CD4-positive, alpha-beta memory T cell (primary cell): ENCODE measurements at regions not wholly inside any gene's neighbourhood (a gene's known extent, or its start where the extent isn't known, plus 50 kb on each side); places are given as distances from the start of the nearest gene placed in this dataset.

Experiments
- CTCF ChIA-PET: fragments of 350-600 bp; sonication (Branson Sonifier 250); formaldehyde crosslinking; loops from one replicate; lab custom pipeline; 2021; ENCODE audit warnings: inconsistent platforms; ENCODE audit not compliant: partially characterized antibody; lab: Charles Lee
- POLR2A ChIA-PET: fragments of 350-600 bp; sonication (Branson Sonifier 250); formaldehyde crosslinking; loops from one replicate; lab custom pipeline; 2021; ENCODE audit not compliant: partially characterized antibody; lab: Charles Lee
- DNase-seq, 5 donors: peaks; one replicate each; pipeline versions ENCODE4 v3.0.0 to v3.0.0-alpha.2; 2020 to 2022; ENCODE audit warnings: mixed read lengths in 1 of 5
- H3K27ac ChIP-seq: one replicate; pipeline ENCODE4 v1.7.0; 2013; ENCODE audit warnings: low read depth, low read length
- H3K27me3 ChIP-seq: 2 replicates; pipeline ENCODE4 v1.7.0; 2013; ENCODE audit warnings: mild to moderate bottlenecking, low read length, moderate library complexity; ENCODE audit not compliant: insufficient read depth
- H3K36me3 ChIP-seq: 2 replicates; pipeline ENCODE4 v1.7.0; 2013; ENCODE audit warnings: mild to moderate bottlenecking, low read length, moderate library complexity; ENCODE audit not compliant: insufficient read depth
- H3K4me1 ChIP-seq: 2 replicates; pipeline ENCODE4 v1.7.0; 2013; ENCODE audit warnings: mild to moderate bottlenecking, low read length, moderate library complexity; ENCODE audit not compliant: insufficient read depth
- H3K4me3 ChIP-seq, 2 donors: one replicate each; pipeline ENCODE4 v1.7.0; 2013; ENCODE audit warnings: low read length in 2 of 2, mild to moderate bottlenecking in 1 of 2
- H3K9me3 ChIP-seq, 2 donors: one replicate each; pipeline ENCODE4 v1.7.0; 2013; ENCODE audit warnings: low read length in 2 of 2, control low read depth in 1 of 2; ENCODE audit not compliant: control insufficient read depth in 1 of 2
- H3K27ac Mint-ChIP-seq, 7 donors: one replicate each; pipeline ENCODE4 v1.8.0; 2020 to 2021; ENCODE audit warnings: mixed read lengths in 7 of 7, mild to moderate bottlenecking in 6 of 7, inconsistent platforms in 3 of 7, moderate library complexity in 3 of 7
- H3K27me3 Mint-ChIP-seq, 2 donors: one replicate each; pipeline ENCODE4 v1.8.0; 2020 to 2021; ENCODE audit warnings: mixed read lengths in 2 of 2
- H3K36me3 Mint-ChIP-seq, 2 donors: one replicate each; pipeline ENCODE4 v1.8.0; 2020 to 2021; ENCODE audit warnings: mixed read lengths in 2 of 2, inconsistent platforms in 1 of 2, mild to moderate bottlenecking in 1 of 2
- H3K4me1 Mint-ChIP-seq, 4 donors: one replicate each; pipeline ENCODE4 v1.8.0; 2020 to 2021; ENCODE audit warnings: mixed read lengths in 4 of 4, mild to moderate bottlenecking in 1 of 4
- H3K4me3 Mint-ChIP-seq, 8 donors: one replicate each; pipeline ENCODE4 v1.8.0; 2020 to 2021; ENCODE audit warnings: mixed read lengths in 8 of 8, mild to moderate bottlenecking in 7 of 8, moderate library complexity in 6 of 8, inconsistent platforms in 3 of 8
- H3K9me3 Mint-ChIP-seq, 8 donors: one replicate each; pipeline ENCODE4 v1.8.0; 2020 to 2021; ENCODE audit warnings: mixed read lengths in 8 of 8, mild to moderate bottlenecking in 5 of 8, inconsistent platforms in 3 of 8, moderate library complexity in 1 of 8
- intact Hi-C: fragments of 100-400 bp; cut with micrococcal nuclease; formaldehyde crosslinking; loops from one replicate; pipeline ENCODE4 v1.15.1; 2023

GRCh38 chr5:75856056-75856455 is 138.8 kb upstream of the POC5 start:
- H3K9me3 Mint-ChIP-seq = peaks cover 0 to 8% (median 0%) of the 10 kb centered on the region in 8 donors
- no peaks in the 10 kb centered on the region for H3K36me3 ChIP-seq
- no peaks in the 10 kb centered on the region for H3K9me3 ChIP-seq
- H3K27me3 ChIP-seq = no peaks in the 10 kb centered on the region
- no peak overlapping the region for H3K4me3 Mint-ChIP-seq
- CTCF ChIA-PET = no interaction called here
- no peak overlapping the region for H3K27ac Mint-ChIP-seq
- no peak for DNase-seq
- no peaks in the 10 kb centered on the region for H3K36me3 Mint-ChIP-seq
- no peaks in the 10 kb centered on the region for H3K4me1 ChIP-seq
- peaks cover 8 to 25% of the 10 kb centered on the region in 2 donors for H3K27me3 Mint-ChIP-seq
- no peak overlapping the region for H3K27ac ChIP-seq
- POLR2A ChIA-PET = no interaction called here
- no peaks in the 10 kb centered on the region for H3K4me1 Mint-ChIP-seq
- no peak overlapping the region for H3K4me3 ChIP-seq
- intact Hi-C loops = no loop called here

GRCh38 chr5:75848077-75848476 is 130.8 kb upstream of the POC5 start:
- POLR2A ChIA-PET = no interaction called here
- intact Hi-C loops = no loop called here

GRCh38 chr5:75847561-75848021 is 130.4 kb upstream of the POC5 start:
- CTCF ChIA-PET = interaction anchor here (1.3 kb wide), 1 partner anchor 327 kb away, joined by 3 read pairs; no protein-coding TSS in a partner anchor

More at GRCh38 chr5:75848077-75848476, 130.8 kb upstream of the POC5 start:
- Mint-ChIP-seq H3K36me3 (no peaks in the 10 kb centered on the region), H3K4me1 (no peaks in the 10 kb centered on the region), H3K27me3 (peaks cover 4 to 8% of the 10 kb centered on the region in 2 donors), H3K4me3 (no peak overlapping the region), H3K27ac (no peak overlapping the region), H3K9me3 (no peaks in the 10 kb centered on the region)
- DNase-seq = no peak
- CTCF ChIA-PET = interaction anchor here (1.3 kb wide), 1 partner anchor 327 kb away, joined by 3 read pairs; no protein-coding TSS in a partner anchor
- Histone ChIP-seq H3K27ac (no peak overlapping the region), H3K9me3 (no peaks in the 10 kb centered on the region), H3K27me3 (no peaks in the 10 kb centered on the region), H3K4me3 (no peak overlapping the region), H3K4me1 (no peaks in the 10 kb centered on the region), H3K36me3 (no peaks in the 10 kb centered on the region)

GRCh38 chr5:75844301-75844700 is 127.1 kb upstream of the POC5 start:
- Mint-ChIP-seq H3K9me3 (peaks cover 0 to 10% (median 4%) of the 10 kb centered on the region in 8 donors), H3K27ac (no peak overlapping the region), H3K4me1 (no peaks in the 10 kb centered on the region), H3K27me3 (peaks cover 4 to 8% of the 10 kb centered on the region in 2 donors), H3K4me3 (no peak overlapping the region), H3K36me3 (peaks cover 0 to 1% of the 10 kb centered on the region in 2 donors)
- Histone ChIP-seq H3K9me3 (no peaks in the 10 kb centered on the region), H3K36me3 (no peaks in the 10 kb centered on the region), H3K27me3 (no peaks in the 10 kb centered on the region), H3K4me3 (no peak overlapping the region), H3K27ac (no peak overlapping the region), H3K4me1 (no peaks in the 10 kb centered on the region)
- no peak for DNase-seq
- ChIA-PET POLR2A (no interaction called here), CTCF (no interaction called here)
- intact Hi-C loops = no loop called here

More at GRCh38 chr5:75847561-75848021, 130.4 kb upstream of the POC5 start:
- no peaks in the 10 kb centered on the region for H3K36me3 ChIP-seq
- Mint-ChIP-seq H3K4me3 (no peak overlapping the region), H3K4me1 (no peaks in the 10 kb centered on the region), H3K36me3 (no peaks in the 10 kb centered on the region), H3K27ac (no peak overlapping the region), H3K9me3 (no peaks in the 10 kb centered on the region), H3K27me3 (peaks cover 4 to 8% of the 10 kb centered on the region in 2 donors)
- no peak overlapping the region for H3K27ac ChIP-seq
- POLR2A ChIA-PET = no interaction called here
- no peaks in the 10 kb centered on the region for H3K27me3 ChIP-seq
- no peak for DNase-seq
- no peak overlapping the region for H3K4me3 ChIP-seq
- intact Hi-C loops = no loop called here
- no peaks in the 10 kb centered on the region for H3K4me1 ChIP-seq
- no peaks in the 10 kb centered on the region for H3K9me3 ChIP-seq

GRCh38 chr5:75843319-75843718 is 126.1 kb upstream of the POC5 start:
- intact Hi-C loops = no loop called here
- Histone ChIP-seq H3K4me3 (no peak overlapping the region), H3K36me3 (no peaks in the 10 kb centered on the region), H3K9me3 (no peaks in the 10 kb centered on the region), H3K27ac (no peak overlapping the region), H3K27me3 (no peaks in the 10 kb centered on the region), H3K4me1 (no peaks in the 10 kb centered on the region)
- H3K4me1 Mint-ChIP-seq = no peaks in the 10 kb centered on the region
- POLR2A ChIA-PET = no interaction called here
- CTCF ChIA-PET = no interaction called here
- no peak overlapping the region for H3K4me3 Mint-ChIP-seq
- H3K9me3 Mint-ChIP-seq = peaks cover 0 to 10% (median 4%) of the 10 kb centered on the region in 8 donors
- peaks cover 0 to 1% of the 10 kb centered on the region in 2 donors for H3K36me3 Mint-ChIP-seq
- peaks cover 2 to 8% of the 10 kb centered on the region in 2 donors for H3K27me3 Mint-ChIP-seq
- H3K27ac Mint-ChIP-seq = no peak overlapping the region
- no peak for DNase-seq

GRCh38 chr5:75839547-75839946 is 122.3 kb upstream of the POC5 start:
- no peaks in the 10 kb centered on the region for H3K36me3 ChIP-seq
- CTCF ChIA-PET = no interaction called here

GRCh38 chr5:75837258-75837841 is 120.1 kb upstream of the POC5 start:
- Histone ChIP-seq H3K4me1 (no peaks in the 10 kb centered on the region), H3K9me3 (no peaks in the 10 kb centered on the region), H3K4me3 (no peak overlapping the region), H3K27me3 (no peaks in the 10 kb centered on the region), H3K36me3 (no peaks in the 10 kb centered on the region), H3K27ac (no peak overlapping the region)
- ChIA-PET CTCF (interaction anchor here (1.6 kb wide), 1 partner anchor 9 kb away, joined by 3 read pairs; no protein-coding TSS in a partner anchor), POLR2A (no interaction called here)
- H3K27me3 Mint-ChIP-seq = peaks cover 4 to 8% of the 10 kb centered on the region in 2 donors
- no peak overlapping the region for H3K4me3 Mint-ChIP-seq
- DNase-seq = no peak
- no peak overlapping the region for H3K27ac Mint-ChIP-seq
- intact Hi-C loops = no loop called here
- H3K9me3 Mint-ChIP-seq = peaks cover 0 to 9% (median 5%) of the 10 kb centered on the region in 8 donors
- peaks cover 0 to 1% of the 10 kb centered on the region in 2 donors for H3K36me3 Mint-ChIP-seq
- H3K4me1 Mint-ChIP-seq = no peaks in the 10 kb centered on the region

More at GRCh38 chr5:75839547-75839946, 122.3 kb upstream of the POC5 start:
- peaks cover 0 to 10% (median 4%) of the 10 kb centered on the region in 8 donors for H3K9me3 Mint-ChIP-seq
- no peak overlapping the region for H3K27ac Mint-ChIP-seq
- Histone ChIP-seq H3K27ac (no peak overlapping the region), H3K4me1 (no peaks in the 10 kb centered on the region), H3K9me3 (no peaks in the 10 kb centered on the region), H3K4me3 (no peak overlapping the region), H3K27me3 (no peaks in the 10 kb centered on the region)
- H3K4me1 Mint-ChIP-seq = no peaks in the 10 kb centered on the region
- intact Hi-C loops = no loop called here
- H3K27me3 Mint-ChIP-seq = peaks cover 0 to 3% of the 10 kb centered on the region in 2 donors
- DNase-seq = no peak
- peaks cover 0 to 1% of the 10 kb centered on the region in 2 donors for H3K36me3 Mint-ChIP-seq
- no peak overlapping the region for H3K4me3 Mint-ChIP-seq
- POLR2A ChIA-PET = no interaction called here
